OCI-LY7 (cell line): ENCODE measurements at regions not wholly inside any gene's neighbourhood (a gene's known extent, or its start where the extent isn't known, plus 50 kb on each side); places are given as distances from the start of the nearest gene placed in this dataset.

ENCODE experiments used
- BruUV-seq: library from RNA; stranded (reverse); fragments of 400-500 nt; replicated peaks from 2 replicates; lab custom pipeline; 2021; lab: Mats Ljungman, UMichigan
- CTCF ChIA-PET: fragments of 300-600 bp; sonication (Branson Sonifier 250); formaldehyde crosslinking; loops from one replicate; lab custom pipeline; 2022; ENCODE audit warnings: antibody characterized with exemption; ENCODE audit not compliant: unreplicated experiment; lab: Charles Lee
- POLR2A ChIA-PET: fragments of 300-600 bp; sonication (Branson Sonifier 250); formaldehyde crosslinking; loops from one replicate; lab custom pipeline; 2022; ENCODE audit warnings: antibody characterized with exemption; lab: Charles Lee
- DNase-seq: peaks from one replicate; pipeline ENCODE4 v3.0.0-alpha.2; 2015; ENCODE audit warnings: low spot score
- H2AFZ ChIP-seq: fragments of 200-600 bp; sonication (generic), shearing (Covaris generic); 2 replicates; pipeline ENCODE4 v1.6.1; 2014; ENCODE audit warnings: mild to moderate bottlenecking, antibody characterized with exemption, low read length, moderate library complexity
- H3K27ac ChIP-seq: fragments of 200-600 bp; sonication (generic); 2 replicates; pipeline ENCODE4 v1.5.1; 2014; ENCODE audit warnings: mixed run types, low read depth, mild to moderate bottlenecking, moderate library complexity, low read length, inconsistent platforms; ENCODE audit not compliant: poor library complexity, severe bottlenecking
- H3K36me3 ChIP-seq: fragments of 200-600 bp; sonication (generic); 2 replicates; pipeline ENCODE4 v1.6.1; 2014; ENCODE audit warnings: mild to moderate bottlenecking, antibody characterized with exemption, low read length, moderate library complexity, mixed read lengths; ENCODE audit not compliant: insufficient read depth
- H3K4me1 ChIP-seq: fragments of 200-600 bp; sonication (generic); 2 replicates; pipeline ENCODE4 v1.5.1; 2014; ENCODE audit warnings: mild to moderate bottlenecking, low read length; ENCODE audit not compliant: insufficient read depth, poor library complexity, severe bottlenecking
- H3K4me2 ChIP-seq: fragments of 200-600 bp; sonication (generic); 2 replicates; pipeline ENCODE4 v1.6.1; 2014; ENCODE audit warnings: mild to moderate bottlenecking, low read length
- H3K4me3 ChIP-seq: fragments of 200-600 bp; sonication (generic); 2 replicates; pipeline ENCODE4 v1.5.1; 2014; ENCODE audit warnings: mild to moderate bottlenecking, low read depth, low read length; ENCODE audit not compliant: poor library complexity, severe bottlenecking
- H3K79me2 ChIP-seq: fragments of 200-600 bp; sonication (generic); 2 replicates; pipeline ENCODE4 v1.6.1; 2016; ENCODE audit warnings: low read depth, mild to moderate bottlenecking, low read length, moderate library complexity, mixed read lengths; ENCODE audit not compliant: insufficient read depth
- H3K9me2 ChIP-seq: fragments of 200-600 bp; sonication (generic); 2 replicates; pipeline ENCODE4 v1.6.1; 2016; ENCODE audit warnings: mild to moderate bottlenecking, low read length, mixed read lengths; ENCODE audit not compliant: insufficient read depth
- H3K9me3 ChIP-seq: fragments of 200-600 bp; sonication (generic); 2 replicates; pipeline ENCODE4 v1.6.1; 2014; ENCODE audit warnings: mild to moderate bottlenecking, mixed run types, low read length, mixed read lengths
- H4K20me1 ChIP-seq: fragments of 200-600 bp; sonication (generic); 2 replicates; pipeline ENCODE4 v1.6.1; 2014; ENCODE audit warnings: mild to moderate bottlenecking, antibody characterized with exemption, low read length, moderate library complexity, mixed read lengths; ENCODE audit not compliant: insufficient read depth
- EZH2phosphoT487 ChIP-seq: fragments of 200-600 bp; sonication (generic); IDR thresholded peaks from 2 replicates; pipeline ENCODE4 v1.6.1; 2018; ENCODE audit warnings: low read depth, borderline replicate concordance, mild to moderate bottlenecking, mixed run types, antibody characterized with exemption, low read length, moderate library complexity, mixed read lengths
- intact Hi-C: fragments of 100-400 bp; cut with micrococcal nuclease; formaldehyde crosslinking; loops from one replicate; pipeline ENCODE4 v1.10.0; 2022; ENCODE audit not compliant: unreplicated experiment
- TF ChIP-seq, protein P1 (sequence below): fragments of 200-600 bp; sonication (generic); conservative IDR thresholded peaks from 2 replicates; pipeline ENCODE4 v1.5.1; 2014; ENCODE audit warnings: mild to moderate bottlenecking, antibody characterized with exemption, low read length, moderate library complexity, mixed read lengths

DNA sequence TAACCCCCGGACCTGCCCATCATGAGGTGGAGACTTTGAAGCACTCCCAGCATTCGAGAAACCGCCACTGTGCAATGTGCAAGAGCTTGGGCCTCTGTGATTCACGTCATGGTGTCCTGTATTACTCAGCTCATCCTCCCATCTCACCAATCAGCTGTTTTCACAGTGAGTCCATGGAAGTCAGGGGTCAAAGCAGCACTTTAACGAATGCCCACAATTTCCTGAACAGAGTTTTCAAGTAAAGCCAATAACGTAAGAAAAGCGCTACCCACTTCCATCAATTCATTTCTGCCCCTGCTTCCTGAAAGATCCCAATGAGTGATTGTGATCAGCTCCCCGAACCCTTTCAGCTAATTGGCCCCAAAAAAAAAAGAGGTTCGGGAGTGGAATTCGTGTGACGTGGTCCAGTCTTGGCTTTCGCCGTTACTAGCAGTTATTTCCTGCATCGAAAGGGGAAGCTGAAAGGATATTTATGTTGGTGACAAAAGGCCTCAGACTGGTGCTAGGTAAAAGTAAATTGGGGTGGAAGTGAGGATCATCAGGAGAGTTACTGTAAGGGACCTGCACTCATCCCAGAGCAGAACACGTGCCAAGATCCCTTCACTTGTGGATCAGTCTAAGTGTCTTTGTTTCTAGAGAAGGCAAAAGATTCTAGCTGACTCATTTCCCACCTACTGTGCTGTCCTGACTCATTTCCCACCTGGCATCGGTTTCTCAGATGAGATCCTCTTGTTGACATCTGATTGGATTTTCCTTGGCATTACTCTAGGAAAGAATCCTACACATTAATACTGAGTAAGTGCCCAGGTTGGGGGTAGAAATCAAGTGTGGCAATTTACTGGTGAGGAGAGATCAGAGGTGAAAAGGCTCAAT is 136.7 kb upstream of the NUDT7 start:
- Histone ChIP-seq H4K20me1 (no peaks in the 10 kb centered on the region; the same call in 1 of the 2 replicates), H3K9me3 (no peaks in the 10 kb centered on the region), H3K4me2 (no peak overlapping the region), H3K27ac (no peak overlapping the region), H3K36me3 (no peaks in the 10 kb centered on the region), H2AFZ (no peak overlapping the region), H3K4me1 (no peaks in the 10 kb centered on the region), H3K79me2 (no peaks in the 10 kb centered on the region), H3K9me2 (no peaks in the 10 kb centered on the region), H3K4me3 (no peak overlapping the region)
- no TSS peak for BruUV-seq
- intact Hi-C loops = loop anchor here (10.0 kb wide), 1 partner anchor 191 kb away; no protein-coding TSS in a partner anchor
- TF ChIP-seq, protein P1, sequence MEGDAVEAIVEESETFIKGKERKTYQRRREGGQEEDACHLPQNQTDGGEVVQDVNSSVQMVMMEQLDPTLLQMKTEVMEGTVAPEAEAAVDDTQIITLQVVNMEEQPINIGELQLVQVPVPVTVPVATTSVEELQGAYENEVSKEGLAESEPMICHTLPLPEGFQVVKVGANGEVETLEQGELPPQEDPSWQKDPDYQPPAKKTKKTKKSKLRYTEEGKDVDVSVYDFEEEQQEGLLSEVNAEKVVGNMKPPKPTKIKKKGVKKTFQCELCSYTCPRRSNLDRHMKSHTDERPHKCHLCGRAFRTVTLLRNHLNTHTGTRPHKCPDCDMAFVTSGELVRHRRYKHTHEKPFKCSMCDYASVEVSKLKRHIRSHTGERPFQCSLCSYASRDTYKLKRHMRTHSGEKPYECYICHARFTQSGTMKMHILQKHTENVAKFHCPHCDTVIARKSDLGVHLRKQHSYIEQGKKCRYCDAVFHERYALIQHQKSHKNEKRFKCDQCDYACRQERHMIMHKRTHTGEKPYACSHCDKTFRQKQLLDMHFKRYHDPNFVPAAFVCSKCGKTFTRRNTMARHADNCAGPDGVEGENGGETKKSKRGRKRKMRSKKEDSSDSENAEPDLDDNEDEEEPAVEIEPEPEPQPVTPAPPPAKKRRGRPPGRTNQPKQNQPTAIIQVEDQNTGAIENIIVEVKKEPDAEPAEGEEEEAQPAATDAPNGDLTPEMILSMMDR = no peak
- no peak for TF ChIP-seq EZH2phosphoT487
- POLR2A ChIA-PET = no interaction called here
- CTCF ChIA-PET = no interaction called here
- no peak for DNase-seq

DNA sequence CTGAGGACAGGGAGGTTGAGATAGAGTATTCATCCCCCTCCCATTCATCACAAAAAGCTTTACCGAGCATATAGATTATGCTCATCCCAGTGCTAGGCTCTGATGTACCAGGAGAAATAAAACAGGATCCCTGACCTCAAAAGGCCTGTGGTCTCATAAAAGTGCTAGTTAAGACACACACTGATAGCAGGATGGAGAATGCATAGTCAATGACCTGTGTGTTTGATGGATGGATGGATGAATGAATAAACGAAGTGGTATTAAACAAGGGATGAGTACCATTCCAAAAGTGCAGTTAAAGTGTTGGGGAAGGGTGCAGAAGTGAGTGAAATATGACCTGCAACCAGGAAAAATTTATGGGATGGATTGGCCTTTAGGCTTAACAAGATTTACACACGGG is 133.9 kb upstream of the NUDT7 start:
- no peak for TF ChIP-seq EZH2phosphoT487
- H3K4me3 ChIP-seq = no peak overlapping the region
- H3K27ac ChIP-seq = no peak overlapping the region
- no TSS peak for BruUV-seq
- no peaks in the 10 kb centered on the region for H3K9me2 ChIP-seq
- no peaks in the 10 kb centered on the region for H3K36me3 ChIP-seq
- no peaks in the 10 kb centered on the region for H3K9me3 ChIP-seq
- no peak overlapping the region for H2AFZ ChIP-seq
- ChIA-PET POLR2A (no interaction called here), CTCF (no interaction called here)
- H4K20me1 ChIP-seq = no peaks in the 10 kb centered on the region; the same call in 1 of the 2 replicates
- H3K4me2 ChIP-seq = no peak overlapping the region
- H3K79me2 ChIP-seq = no peaks in the 10 kb centered on the region
- intact Hi-C loops = loop anchor here (10.0 kb wide), 1 partner anchor 194 kb away; no protein-coding TSS in a partner anchor
- no peak for DNase-seq
- H3K4me1 ChIP-seq = no peaks in the 10 kb centered on the region

DNA sequence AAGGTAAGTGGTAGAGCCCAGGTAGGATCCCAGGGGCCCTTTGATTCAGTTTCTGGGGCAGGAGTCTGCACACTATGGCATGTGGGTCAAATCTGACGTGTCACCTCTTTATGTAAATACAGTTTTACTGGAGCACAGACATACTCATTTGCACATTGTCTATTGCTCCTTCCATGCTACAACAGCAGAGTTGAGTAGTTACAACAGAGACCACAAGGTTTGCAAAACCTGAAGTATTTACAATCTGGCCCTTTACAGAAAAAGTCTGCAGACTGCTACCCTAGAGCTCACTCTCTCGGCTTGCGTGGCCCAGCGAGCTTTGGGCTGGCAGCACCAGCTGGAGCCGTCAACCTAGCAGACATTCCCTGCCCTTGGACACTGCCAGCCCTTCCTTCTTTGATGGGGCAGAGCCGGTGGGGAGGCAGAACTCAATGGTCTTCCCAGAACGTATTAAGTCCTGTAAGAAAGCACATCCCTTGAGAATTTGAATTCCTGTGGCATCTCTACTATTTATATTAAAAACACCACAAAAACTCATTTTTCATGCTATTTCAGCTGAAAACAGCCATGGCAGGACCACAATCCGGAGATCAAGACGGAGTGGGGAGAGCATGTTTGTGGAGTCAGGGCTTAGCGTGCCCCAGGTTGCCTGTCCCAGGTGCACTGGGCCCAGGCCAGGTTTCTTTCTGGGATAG is 133.1 kb upstream of the NUDT7 start:
- CTCF ChIA-PET = no interaction called here
- POLR2A ChIA-PET = no interaction called here
- Histone ChIP-seq H3K4me3 (no peak overlapping the region), H3K4me1 (no peaks in the 10 kb centered on the region), H2AFZ (no peak overlapping the region), H3K4me2 (no peak overlapping the region), H4K20me1 (no peaks in the 10 kb centered on the region), H3K36me3 (no peaks in the 10 kb centered on the region), H3K9me2 (no peaks in the 10 kb centered on the region), H3K27ac (no peak overlapping the region), H3K9me3 (no peaks in the 10 kb centered on the region), H3K79me2 (no peaks in the 10 kb centered on the region)
- no TSS peak for BruUV-seq
- no peak for TF ChIP-seq EZH2phosphoT487
- TF ChIP-seq, protein P1 = no peak
- intact Hi-C loops = loop anchor here (10.0 kb wide), 1 partner anchor 194 kb away; no protein-coding TSS in a partner anchor
- DNase-seq = no peak
